AG04450 (cell line): ENCODE measurements at regions not wholly inside any gene's neighbourhood (a gene's known extent, or its start where the extent isn't known, plus 50 kb on each side); places are given as distances from the start of the nearest gene placed in this dataset.

Experiments
- CTCF ChIA-PET: fragments of 300-600, 350-600 bp; formaldehyde crosslinking; extraction: SDS; loops from one replicate; lab custom pipeline; 2022; ENCODE audit warnings: antibody characterized with exemption, inconsistent platforms; lab: Charles Lee
- POLR2A ChIA-PET: fragments of 350-600 bp; formaldehyde crosslinking; extraction: SDS; loops from one replicate; lab custom pipeline; 2021; ENCODE audit warnings: antibody characterized with exemption, inconsistent platforms; lab: Yijun Ruan, JAX
- DNase-seq: peaks from one replicate; pipeline ENCODE4 v3.0.0-alpha.2; 2011; ENCODE audit warnings: low read depth, low spot score
- H3K27ac ChIP-seq: one replicate; pipeline ENCODE4 v1.5.1; 2012; ENCODE audit warnings: low read depth, low read length, control low read depth
- H3K27me3 ChIP-seq: one replicate; pipeline ENCODE4 v1.6.0; 2012; ENCODE audit warnings: low read length; ENCODE audit not compliant: control insufficient read depth, insufficient read depth
- H3K4me3 ChIP-seq: 2 replicates; pipeline ENCODE4 v1.5.1; 2011; ENCODE audit warnings: mild to moderate bottlenecking, low read depth, low read length, control low read depth
- H3K9me3 ChIP-seq: 2 replicates; pipeline ENCODE4 v1.5.1; 2012; ENCODE audit warnings: low read length; ENCODE audit not compliant: control insufficient read depth, insufficient read depth
- TF ChIP-seq, protein P1 (sequence below): IDR thresholded peaks from 2 replicates; pipeline ENCODE4 v1.5.1; 2011; ENCODE audit warnings: low read depth, low read length, control low read depth, inconsistent platforms

GRCh38 chr5:124651663-124652513 is 94.6 kb downstream of the ZNF608 start:
- peak; percentile 59 for DNase-seq
- H3K27me3 ChIP-seq: no peaks in the 10 kb centered on the region
- TF ChIP-seq, protein P1, sequence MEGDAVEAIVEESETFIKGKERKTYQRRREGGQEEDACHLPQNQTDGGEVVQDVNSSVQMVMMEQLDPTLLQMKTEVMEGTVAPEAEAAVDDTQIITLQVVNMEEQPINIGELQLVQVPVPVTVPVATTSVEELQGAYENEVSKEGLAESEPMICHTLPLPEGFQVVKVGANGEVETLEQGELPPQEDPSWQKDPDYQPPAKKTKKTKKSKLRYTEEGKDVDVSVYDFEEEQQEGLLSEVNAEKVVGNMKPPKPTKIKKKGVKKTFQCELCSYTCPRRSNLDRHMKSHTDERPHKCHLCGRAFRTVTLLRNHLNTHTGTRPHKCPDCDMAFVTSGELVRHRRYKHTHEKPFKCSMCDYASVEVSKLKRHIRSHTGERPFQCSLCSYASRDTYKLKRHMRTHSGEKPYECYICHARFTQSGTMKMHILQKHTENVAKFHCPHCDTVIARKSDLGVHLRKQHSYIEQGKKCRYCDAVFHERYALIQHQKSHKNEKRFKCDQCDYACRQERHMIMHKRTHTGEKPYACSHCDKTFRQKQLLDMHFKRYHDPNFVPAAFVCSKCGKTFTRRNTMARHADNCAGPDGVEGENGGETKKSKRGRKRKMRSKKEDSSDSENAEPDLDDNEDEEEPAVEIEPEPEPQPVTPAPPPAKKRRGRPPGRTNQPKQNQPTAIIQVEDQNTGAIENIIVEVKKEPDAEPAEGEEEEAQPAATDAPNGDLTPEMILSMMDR: no peak
- no peaks in the 10 kb centered on the region for H3K9me3 ChIP-seq
- H3K4me3 ChIP-seq: peak overlapping the region; percentile 68
- H3K27ac ChIP-seq: peak overlapping the region; percentile 78
- ChIA-PET CTCF (no interaction called here), POLR2A (interaction anchor here (0.9 to 2.3 kb wide), 7 partner anchors 8 to 97 kb away, joined by 4 to 12 read pairs (median 5); no protein-coding TSS in a partner anchor)

- peak overlapping the region; percentile 78 for H3K27ac ChIP-seq
- no peaks in the 10 kb centered on the region for H3K27me3 ChIP-seq
- TF ChIP-seq, protein P1: no peak
- peak; percentile 57 for DNase-seq
- H3K9me3 ChIP-seq: no peaks in the 10 kb centered on the region
- peak overlapping the region; percentile 68 for H3K4me3 ChIP-seq
- POLR2A ChIA-PET: interaction anchor here (0.5 to 2.3 kb wide), 8 partner anchors 9 to 241 kb away, joined by 4 to 12 read pairs (median 5); no protein-coding TSS in a partner anchor
- CTCF ChIA-PET: no interaction called here
Measured at GRCh38 chr5:124650951-124651662, 95.3 kb downstream of the ZNF608 start.

DNA sequence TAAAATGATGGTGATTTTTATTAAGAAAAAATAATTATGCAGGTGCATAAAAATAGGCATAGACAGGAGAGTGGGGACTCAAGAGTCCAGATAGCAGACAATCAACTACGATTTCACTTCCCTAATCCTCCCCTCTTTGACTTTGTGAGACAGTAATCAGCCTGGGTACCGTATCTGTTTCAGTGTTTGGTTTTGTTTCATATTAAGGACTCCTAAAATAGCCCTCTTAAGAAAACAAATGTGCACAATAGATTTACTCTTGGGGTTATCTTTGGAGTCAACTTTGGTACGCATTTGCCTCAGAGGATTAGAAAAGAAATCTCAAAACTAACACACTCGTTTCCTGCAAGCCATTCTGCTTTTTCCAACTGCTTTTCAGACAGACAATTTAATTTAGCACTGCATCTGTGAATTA is 96.3 kb downstream of the ZNF608 start:
- ChIA-PET POLR2A (interaction anchor here (2.3 kb wide), 1 partner anchor 11 kb away, joined by 12 read pairs; no protein-coding TSS in a partner anchor), CTCF (no interaction called here)
- TF ChIP-seq, protein P1: no peak
- DNase-seq: no peak
- H3K27me3 ChIP-seq: no peaks in the 10 kb centered on the region
- H3K27ac ChIP-seq: no peak overlapping the region
- no peaks in the 10 kb centered on the region for H3K9me3 ChIP-seq
- peak overlapping the region; percentile 14; the same call in 1 of the 2 replicates for H3K4me3 ChIP-seq

GRCh38 chr5:124649491-124650146 is 96.8 kb downstream of the ZNF608 start:
- Histone ChIP-seq H3K4me3 (peak overlapping the region; percentile 14), H3K27ac (peak overlapping the region; percentile 84), H3K27me3 (no peaks in the 10 kb centered on the region), H3K9me3 (no peaks in the 10 kb centered on the region)
- peak; percentile 74 for DNase-seq
- POLR2A ChIA-PET: no interaction called here
- CTCF ChIA-PET: interaction anchor here (0.6 kb wide), 1 partner anchor 30 kb away, joined by 3 read pairs; no protein-coding TSS in a partner anchor
- TF ChIP-seq, protein P1: no peak
